ENCODE measurements at regions not wholly inside any gene's neighbourhood (a gene's known extent, or its start where the extent isn't known, plus 50 kb on each side); places are given as distances from the start of the nearest gene placed in this dataset.

DNA sequence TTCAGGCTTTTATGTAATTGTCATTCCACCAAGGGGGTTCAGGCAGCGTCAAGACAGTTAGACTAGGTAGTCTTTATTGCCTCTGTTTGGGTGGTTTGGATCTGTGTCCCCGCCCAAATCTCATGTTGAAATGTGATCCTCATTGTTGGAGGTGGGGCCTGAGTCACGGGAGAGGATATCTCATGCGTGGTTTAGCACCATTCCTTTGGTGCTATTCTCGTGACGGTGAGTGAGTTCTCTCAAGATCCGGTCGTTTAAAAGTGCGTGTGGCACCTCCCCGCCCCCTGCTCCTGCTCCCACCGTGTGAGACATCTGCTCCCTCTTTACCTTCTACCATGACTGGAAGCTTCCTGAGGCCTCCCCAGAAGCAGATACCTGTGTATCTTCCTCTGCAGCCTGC is 51.3 kb upstream of the FOXC1 start:
- no peaks in the 10 kb centered on the region for H3K9me3 ChIP-seq
- peaks cover 0 to 24% of the 10 kb centered on the region in 2 donors for H3K27me3 ChIP-seq
- TF ChIP-seq CTCF (IDR thresholded peaks at IDR 0.05): no peak
- intact Hi-C loops (cut with DNase I): no loop called here
- no peak for ATAC-seq
- H3K4me1 ChIP-seq: no peaks in the 10 kb centered on the region
- no peak overlapping the region for H3K4me3 ChIP-seq
- no peaks in the 10 kb centered on the region for H3K36me3 ChIP-seq
- DNase-seq: no peak
- no peak overlapping the region for H3K27ac ChIP-seq

Data from left lung (tissue), 4 donors.